H9 (cell line): ENCODE measurements at regions not wholly inside any gene's neighbourhood (a gene's known extent, or its start where the extent isn't known, plus 50 kb on each side); places are given as distances from the start of the nearest gene placed in this dataset.

Experiments used
- DNase-seq: peaks from one replicate; pipeline ENCODE4 v3.0.0-alpha.2; 2017
- H2AFZ ChIP-seq: one replicate; pipeline ENCODE4 v1.6.1; 2013; ENCODE audit warnings: mild to moderate bottlenecking, low read length, control low read depth, moderate library complexity
- H2AK5ac ChIP-seq: 2 replicates; pipeline ENCODE4 v1.6.1; 2013; ENCODE audit warnings: low read length, control low read depth, mixed read lengths; ENCODE audit not compliant: insufficient read length
- H2BK120ac ChIP-seq: one replicate; pipeline ENCODE4 v1.6.1; 2013; ENCODE audit warnings: low read depth, mild to moderate bottlenecking, low read length, control low read depth, inconsistent platforms; ENCODE audit not compliant: poor library complexity, severe bottlenecking
- H2BK12ac ChIP-seq: 2 replicates; pipeline ENCODE4 v1.6.1; 2013; ENCODE audit warnings: low read length, control low read depth, mixed read lengths, low read depth; ENCODE audit not compliant: insufficient read length
- H2BK15ac ChIP-seq: 2 replicates; pipeline ENCODE4 v1.6.1; 2013; ENCODE audit warnings: low read depth, low read length, control low read depth
- H2BK20ac ChIP-seq: one replicate; pipeline ENCODE4 v1.6.1; 2013; ENCODE audit warnings: low read depth, mild to moderate bottlenecking, low read length, control low read depth, inconsistent platforms; ENCODE audit not compliant: poor library complexity, severe bottlenecking
- H2BK5ac ChIP-seq: 2 replicates; pipeline ENCODE4 v1.6.1; 2013; ENCODE audit warnings: low read length, control low read depth, mixed read lengths; ENCODE audit not compliant: insufficient read length
- H3K14ac ChIP-seq: 2 replicates; pipeline ENCODE4 v1.6.1; 2013; ENCODE audit warnings: low read length, control low read depth; ENCODE audit not compliant: insufficient read depth
- H3K18ac ChIP-seq: 2 replicates; pipeline ENCODE4 v1.6.1; 2013; ENCODE audit warnings: low read depth, mild to moderate bottlenecking, mixed read lengths, low read length, control low read depth; ENCODE audit not compliant: insufficient read length
- H3K23ac ChIP-seq: 2 replicates; pipeline ENCODE4 v1.6.1; 2013; ENCODE audit warnings: low read length, control low read depth, mixed read lengths, low read depth; ENCODE audit not compliant: insufficient read length
- H3K23me2 ChIP-seq: 2 replicates; pipeline ENCODE4 v1.6.1; 2013; ENCODE audit warnings: low read depth, mild to moderate bottlenecking, mixed read lengths, low read length, control low read depth; ENCODE audit not compliant: insufficient read length, poor library complexity, severe bottlenecking
- H3K27ac ChIP-seq: 2 replicates; pipeline ENCODE4 v1.5.1; 2013; ENCODE audit warnings: low read length, control low read depth, mixed read lengths, low read depth; ENCODE audit not compliant: insufficient read length
- H3K27me3 ChIP-seq: 2 replicates; pipeline ENCODE4 v1.6.1; 2013; ENCODE audit warnings: low read length, control low read depth, inconsistent platforms; ENCODE audit not compliant: insufficient read depth
- H3K4ac ChIP-seq: 2 replicates; pipeline ENCODE4 v1.6.1; 2013; ENCODE audit warnings: low read depth, mild to moderate bottlenecking, control low read depth, inconsistent platforms, low read length, moderate library complexity
- H3K4me1 ChIP-seq: 2 replicates; pipeline ENCODE4 v1.6.1; 2013; ENCODE audit warnings: low read length, control low read depth, inconsistent platforms; ENCODE audit not compliant: insufficient read depth
- H3K4me2 ChIP-seq: 2 replicates; pipeline ENCODE4 v1.6.1; 2013; ENCODE audit warnings: low read length, control low read depth, mixed read lengths; ENCODE audit not compliant: insufficient read length, insufficient read depth
- H3K56ac ChIP-seq: 2 replicates; pipeline ENCODE4 v1.6.1; 2013; ENCODE audit warnings: low read depth, mild to moderate bottlenecking, mixed read lengths, low read length, control low read depth; ENCODE audit not compliant: insufficient read length
- H3K79me1 ChIP-seq: 2 replicates; pipeline ENCODE4 v1.6.1; 2013; ENCODE audit warnings: low read depth, mild to moderate bottlenecking, moderate library complexity, low read length, control low read depth, inconsistent platforms; ENCODE audit not compliant: insufficient read depth, poor library complexity, severe bottlenecking
- H3K79me2 ChIP-seq: 2 replicates; pipeline ENCODE4 v1.6.1; 2013; ENCODE audit warnings: low read length, control low read depth, inconsistent platforms; ENCODE audit not compliant: insufficient read depth
- H3K9ac ChIP-seq: 2 replicates; pipeline ENCODE4 v1.6.1; 2013; ENCODE audit warnings: low read length, control low read depth, mixed read lengths; ENCODE audit not compliant: insufficient read length; ENCODE audit errors: extremely low read depth
- H3K9me3 ChIP-seq: one replicate; pipeline ENCODE4 v1.6.1; 2013; ENCODE audit warnings: low read depth, low read length, inconsistent platforms; ENCODE audit not compliant: control insufficient read depth
- H3T11ph ChIP-seq: one replicate; pipeline ENCODE4 v1.6.1; 2013; ENCODE audit warnings: mild to moderate bottlenecking, low read length, control low read depth, inconsistent platforms
- H4K20me1 ChIP-seq: one replicate; pipeline ENCODE4 v1.6.1; 2013; ENCODE audit not compliant: control insufficient read depth, insufficient read length, insufficient read depth
- H4K5ac ChIP-seq: 2 replicates; pipeline ENCODE4 v1.6.1; 2013; ENCODE audit warnings: low read depth, mild to moderate bottlenecking, mixed read lengths, low read length, control low read depth; ENCODE audit not compliant: insufficient read length
- H4K8ac ChIP-seq: replicated peaks from 2 replicates; pipeline ENCODE4 v1.6.1; 2013; ENCODE audit warnings: low read length, control low read depth, mixed read lengths, low read depth; ENCODE audit not compliant: insufficient read length
- H4K91ac ChIP-seq: 2 replicates; pipeline ENCODE4 v1.6.1; 2013; ENCODE audit warnings: low read depth, mild to moderate bottlenecking, moderate library complexity, mixed read lengths, low read length, control low read depth; ENCODE audit not compliant: insufficient read length
- H3K27ac Mint-ChIP-seq, 3 experiments: 2 replicates in 2 of 3; 3 replicates in 1 of 3; pipeline ENCODE4 v1.8.0; 2020 to 2021; ENCODE audit warnings: mixed read lengths in 3 of 3, mild to moderate bottlenecking in 1 of 3, moderate library complexity in 1 of 3
- H3K27me3 Mint-ChIP-seq: 2 replicates; pipeline ENCODE4 v1.8.0; 2021; ENCODE audit warnings: low read depth, mild to moderate bottlenecking, moderate library complexity, mixed read lengths
- H3K36me3 Mint-ChIP-seq, 3 experiments: 2 replicates in 2 of 3; 3 replicates in 1 of 3; pipeline ENCODE4 v1.8.0; 2020 to 2021; ENCODE audit warnings: low read depth in 3 of 3, mixed read lengths in 3 of 3; ENCODE audit not compliant: insufficient read depth in 1 of 3
- H3K4me1 Mint-ChIP-seq, 2 experiments: 2 replicates each; pipeline ENCODE4 v1.8.0; 2020; ENCODE audit warnings: mixed read lengths in 2 of 2
- H3K4me3 Mint-ChIP-seq, 2 experiments: 2 replicates in 1 of 2; 3 replicates in 1 of 2; pipeline ENCODE4 v1.8.0; 2020 to 2021; ENCODE audit warnings: mild to moderate bottlenecking in 2 of 2, mixed read lengths in 2 of 2, moderate library complexity in 1 of 2
- H3K9me3 Mint-ChIP-seq, 2 experiments: 2 replicates in 1 of 2; 3 replicates in 1 of 2; pipeline ENCODE4 v1.8.0; 2020; ENCODE audit warnings: mild to moderate bottlenecking in 2 of 2, mixed read lengths in 2 of 2, moderate library complexity in 1 of 2
- WGBS: extraction: QIAGEN DNeasy Blood & Tissue Kit; methylation state at CpG from one replicate; pipeline ENCODE4 v1.1.7; 2013; ENCODE audit warnings: missing lambda C conversion rate, low lambda C conversion rate, mixed read lengths; ENCODE audit not compliant: insufficient read length; ENCODE audit errors: extremely low coverage; 5-methylcytosine and 5-hydroxymethylcytosine counted together
- TF ChIP-seq, protein P1 (sequence below): fragments of 200-600 bp; sonication (generic); conservative IDR thresholded peaks from 3 replicates; pipeline ENCODE4 v1.8.0; 2021; ENCODE audit warnings: antibody characterized with exemption, mild to moderate bottlenecking

DNA sequence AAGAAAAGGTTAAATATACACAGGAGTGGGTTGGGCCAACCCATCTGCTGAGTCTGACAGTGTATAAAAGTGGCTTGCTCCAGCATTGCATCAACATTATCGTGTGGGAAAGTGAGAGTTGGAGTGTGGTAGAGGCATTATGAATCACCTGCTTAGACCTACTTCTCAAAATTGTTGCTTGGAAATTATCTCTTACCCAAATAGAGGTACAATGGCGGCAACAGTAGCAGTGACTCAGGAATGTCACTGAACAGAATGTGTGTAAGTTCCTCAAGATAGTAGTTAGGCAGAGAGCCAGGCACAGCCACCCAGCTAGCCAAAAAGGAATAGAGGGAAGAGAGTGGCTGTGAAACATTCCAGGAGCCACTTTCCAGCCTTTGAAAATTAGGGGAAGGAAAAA lies 616.0 kb downstream of the NUP35 start:
- H3K4me2 ChIP-seq, result no peak overlapping the region
- no peak for DNase-seq
- H3K9me3 ChIP-seq, result no peaks in the 10 kb centered on the region
- no peaks in the 10 kb centered on the region for H3K23me2 ChIP-seq
- no peak overlapping the region for H3K4ac ChIP-seq
- H3K9me3 Mint-ChIP-seq, result no peaks in the 10 kb centered on the region
- no peak overlapping the region for H3K4me3 Mint-ChIP-seq
- no peak overlapping the region for H4K91ac ChIP-seq
- H2BK20ac ChIP-seq, result no peak overlapping the region
- WGBS, result no CpG with 5 or more reads among the region's 2 CpGs
- no peak overlapping the region for H3K9ac ChIP-seq
- no peak overlapping the region; a peak in 1 of 7 replicates for H3K27ac Mint-ChIP-seq
- TF ChIP-seq, protein P1, sequence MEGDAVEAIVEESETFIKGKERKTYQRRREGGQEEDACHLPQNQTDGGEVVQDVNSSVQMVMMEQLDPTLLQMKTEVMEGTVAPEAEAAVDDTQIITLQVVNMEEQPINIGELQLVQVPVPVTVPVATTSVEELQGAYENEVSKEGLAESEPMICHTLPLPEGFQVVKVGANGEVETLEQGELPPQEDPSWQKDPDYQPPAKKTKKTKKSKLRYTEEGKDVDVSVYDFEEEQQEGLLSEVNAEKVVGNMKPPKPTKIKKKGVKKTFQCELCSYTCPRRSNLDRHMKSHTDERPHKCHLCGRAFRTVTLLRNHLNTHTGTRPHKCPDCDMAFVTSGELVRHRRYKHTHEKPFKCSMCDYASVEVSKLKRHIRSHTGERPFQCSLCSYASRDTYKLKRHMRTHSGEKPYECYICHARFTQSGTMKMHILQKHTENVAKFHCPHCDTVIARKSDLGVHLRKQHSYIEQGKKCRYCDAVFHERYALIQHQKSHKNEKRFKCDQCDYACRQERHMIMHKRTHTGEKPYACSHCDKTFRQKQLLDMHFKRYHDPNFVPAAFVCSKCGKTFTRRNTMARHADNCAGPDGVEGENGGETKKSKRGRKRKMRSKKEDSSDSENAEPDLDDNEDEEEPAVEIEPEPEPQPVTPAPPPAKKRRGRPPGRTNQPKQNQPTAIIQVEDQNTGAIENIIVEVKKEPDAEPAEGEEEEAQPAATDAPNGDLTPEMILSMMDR, result no peak
- H3K36me3 Mint-ChIP-seq, result no peaks in the 10 kb centered on the region
- H2AK5ac ChIP-seq, result no peak overlapping the region
- H2BK120ac ChIP-seq, result no peak overlapping the region
- H4K8ac ChIP-seq, result no peak overlapping the region
- no peak overlapping the region for H2AFZ ChIP-seq
- H3K79me1 ChIP-seq, result no peaks in the 10 kb centered on the region
- H3T11ph ChIP-seq, result no peak overlapping the region
- H3K4me1 Mint-ChIP-seq, result no peaks in the 10 kb centered on the region
- no peak overlapping the region for H3K18ac ChIP-seq
- no peak overlapping the region for H3K14ac ChIP-seq
- H3K27ac ChIP-seq, result no peak overlapping the region
- no peak overlapping the region for H2BK5ac ChIP-seq
- H3K27me3 ChIP-seq, result no peaks in the 10 kb centered on the region
- no peaks in the 10 kb centered on the region for H3K79me2 ChIP-seq
- no peak overlapping the region for H4K5ac ChIP-seq
- no peak overlapping the region for H3K56ac ChIP-seq
- no peak overlapping the region for H2BK15ac ChIP-seq
- H3K23ac ChIP-seq, result no peak overlapping the region
- H2BK12ac ChIP-seq, result no peak overlapping the region
- H3K27me3 Mint-ChIP-seq, result no peaks in the 10 kb centered on the region
- H4K20me1 ChIP-seq, result no peaks in the 10 kb centered on the region
- no peaks in the 10 kb centered on the region for H3K4me1 ChIP-seq
